ENCODE measurements at regions not wholly inside any gene's neighbourhood (a gene's known extent, or its start where the extent isn't known, plus 50 kb on each side); places are given as distances from the start of the nearest gene placed in this dataset.

GRCh38 chr4:58983887-58984286, 1873.7 kb upstream of the IGFBP7 start:
- no peak overlapping the region for H3K4me2 ChIP-seq (ENCODE audit: control insufficient read depth, insufficient read depth)
- BruUV-seq (replicated peaks), result no TSS peak
- no peak overlapping the region for H3K27ac ChIP-seq (ENCODE audit: control insufficient read depth, insufficient read depth)
- ChIA-PET SMC1A (ENCODE audit: uncharacterized antibody, unreplicated experiment) (no interaction called here), POLR2A (no interaction called here), RAD21 (ENCODE audit: unreplicated experiment) (no interaction called here), CTCF (no interaction called here)
- WGBS (ENCODE audit: insufficient coverage, insufficient replicate concordance, low lambda C conversion rate, missing lambda C conversion rate), result 0% methylated on average over 3 of the region's 3 CpGs
- in situ Hi-C loops (cut with MboI) (no loop called here), intact Hi-C loops (cut with micrococcal nuclease; ENCODE audit: unreplicated experiment) (no loop called here)
- ATAC-seq (no peak), DNase-seq (ENCODE audit: low read depth, low spot score) (no peak), FAIRE-seq (no peak)
- no peak overlapping the region for H2AFZ ChIP-seq (ENCODE audit: control insufficient read depth, low read depth, low read length)
- H3K4me3 ChIP-seq, result no peak overlapping the region
- no peaks in the 10 kb centered on the region for H3K9me3 ChIP-seq (replicated peaks; ENCODE audit: control insufficient read depth, insufficient read depth, low read length)
- H4K20me1 ChIP-seq (ENCODE audit: control insufficient read depth, insufficient read depth), result no peaks in the 10 kb centered on the region
- H3K9ac ChIP-seq (ENCODE audit: control insufficient read depth, insufficient read depth, low read length), result no peak overlapping the region
- H3K4me1 ChIP-seq (ENCODE audit: control insufficient read depth, insufficient read depth, low read length), result no peaks in the 10 kb centered on the region
- no peaks in the 10 kb centered on the region for H3K79me2 ChIP-seq (ENCODE audit: control insufficient read depth, insufficient read depth, low read length)
- H3K27me3 ChIP-seq (replicated peaks in 1 of 2; ENCODE audit: control insufficient read depth in 2 of 2, insufficient read depth in 2 of 2, low read length in 1 of 2), result no peaks in the 10 kb centered on the region
- H3K36me3 ChIP-seq (ENCODE audit: control insufficient read depth in 2 of 2, insufficient read depth in 2 of 2, low read length in 1 of 2), result no peaks in the 10 kb centered on the region
- TF ChIP-seq, protein P1, sequence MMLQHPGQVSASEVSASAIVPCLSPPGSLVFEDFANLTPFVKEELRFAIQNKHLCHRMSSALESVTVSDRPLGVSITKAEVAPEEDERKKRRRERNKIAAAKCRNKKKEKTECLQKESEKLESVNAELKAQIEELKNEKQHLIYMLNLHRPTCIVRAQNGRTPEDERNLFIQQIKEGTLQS (IDR thresholded peaks at IDR 0.05; ENCODE audit: borderline replicate concordance, extremely low read depth, low read depth, low read length), result no peak
- TF ChIP-seq, protein P2, sequence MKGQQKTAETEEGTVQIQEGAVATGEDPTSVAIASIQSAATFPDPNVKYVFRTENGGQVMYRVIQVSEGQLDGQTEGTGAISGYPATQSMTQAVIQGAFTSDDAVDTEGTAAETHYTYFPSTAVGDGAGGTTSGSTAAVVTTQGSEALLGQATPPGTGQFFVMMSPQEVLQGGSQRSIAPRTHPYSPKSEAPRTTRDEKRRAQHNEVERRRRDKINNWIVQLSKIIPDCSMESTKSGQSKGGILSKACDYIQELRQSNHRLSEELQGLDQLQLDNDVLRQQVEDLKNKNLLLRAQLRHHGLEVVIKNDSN (IDR thresholded peaks at IDR 0.05; ENCODE audit: borderline replicate concordance, extremely low read length, insufficient read depth, low read depth, low read length), result no peak
- no peak for TF ChIP-seq ZNF384 (IDR thresholded peaks at IDR 0.05; ENCODE audit: borderline replicate concordance, low read depth, low read length)
- no peak for TF ChIP-seq STAT3 (IDR thresholded peaks at IDR 0.05; ENCODE audit: low read depth, low read length)
- no peak for TF ChIP-seq FOS (IDR thresholded peaks at IDR 0.05; ENCODE audit: borderline replicate concordance, extremely low read depth, insufficient read length)
- no peak for TF ChIP-seq MXI1 (IDR thresholded peaks at IDR 0.05; ENCODE audit: low read depth, low read length)
- TF ChIP-seq GATAD2B (conservative IDR thresholded peaks at IDR 0.05; ENCODE audit: low read depth), result no peak
- no peak for TF ChIP-seq MAX (IDR thresholded peaks at IDR 0.05; ENCODE audit: low read depth, low read length)

Data from GM12878 (cell line).